GM18867 (cell line): ENCODE measurements at regions not wholly inside any gene's neighbourhood (a gene's known extent, or its start where the extent isn't known, plus 50 kb on each side); places are given as distances from the start of the nearest gene placed in this dataset.

Source experiments
- ATAC-seq: cut with Tn5 transposase; IDR thresholded peaks from one replicate; pipeline ENCODE4 v1.9.1; 2021; ENCODE audit warnings: mild to moderate bottlenecking, moderate library complexity; ENCODE audit not compliant: unreplicated experiment

DNA sequence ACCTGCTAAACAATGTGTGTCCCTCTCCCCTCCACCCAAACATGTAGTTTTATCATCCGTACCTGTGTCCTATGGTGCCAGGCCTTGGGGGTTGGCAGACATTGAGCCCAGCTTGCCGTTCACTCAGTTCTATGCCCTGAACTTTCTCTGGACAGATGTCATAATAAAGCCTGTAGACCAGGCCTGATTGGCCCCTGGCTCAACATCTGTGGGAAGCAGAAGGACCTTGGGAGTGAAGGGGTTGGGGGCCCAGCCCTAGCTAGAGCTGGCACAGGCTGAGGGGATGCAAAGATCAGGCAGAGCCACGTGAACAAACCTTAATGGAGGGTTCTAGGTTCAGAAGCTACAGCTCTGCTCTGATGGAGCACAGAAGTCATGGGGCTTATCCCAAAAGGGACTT is 600.6 kb downstream of the BUD13 start:
- ATAC-seq = no peak

DNA sequence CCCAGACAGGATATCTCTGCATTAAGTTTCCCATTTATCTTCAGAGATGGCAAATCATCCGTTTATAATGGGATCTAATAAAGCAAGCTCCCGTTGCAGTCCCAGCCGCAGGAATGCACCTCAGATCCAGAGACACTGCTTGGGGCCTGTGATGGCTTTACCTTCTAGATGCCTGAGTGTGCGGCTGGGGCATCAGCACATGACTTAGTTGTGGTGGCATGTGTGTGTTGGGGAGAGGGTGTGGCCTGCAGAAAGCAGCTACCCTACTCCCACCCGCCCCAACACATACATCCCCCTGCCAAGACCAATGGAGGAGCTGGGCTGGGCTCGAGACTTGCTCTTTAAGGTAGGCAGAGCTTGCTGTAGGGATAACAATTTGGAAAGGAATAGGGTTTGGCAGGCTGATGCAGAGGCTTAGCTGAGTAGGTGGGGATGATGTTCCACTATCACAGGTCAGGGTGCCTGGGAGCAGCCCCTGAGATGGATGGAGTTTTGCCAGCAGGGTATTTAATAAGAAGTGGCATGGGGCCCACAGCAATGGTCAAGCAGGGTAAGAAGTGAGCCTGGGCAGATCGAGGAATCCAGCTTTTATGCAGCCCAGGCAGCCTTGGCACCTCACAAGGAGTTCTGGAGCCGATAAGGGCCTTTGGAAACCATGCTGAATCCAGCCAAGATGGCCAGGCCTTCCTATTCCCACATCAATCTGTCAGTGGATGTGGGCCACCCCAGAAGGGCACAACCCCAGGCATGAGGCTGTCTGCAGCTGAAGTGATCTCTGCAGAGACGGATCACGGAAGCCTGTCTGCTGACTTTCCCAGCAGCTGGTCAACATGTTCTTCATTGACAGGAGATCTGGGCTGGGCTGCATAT is 601.3 kb downstream of the BUD13 start:
- ATAC-seq = no peak

DNA sequence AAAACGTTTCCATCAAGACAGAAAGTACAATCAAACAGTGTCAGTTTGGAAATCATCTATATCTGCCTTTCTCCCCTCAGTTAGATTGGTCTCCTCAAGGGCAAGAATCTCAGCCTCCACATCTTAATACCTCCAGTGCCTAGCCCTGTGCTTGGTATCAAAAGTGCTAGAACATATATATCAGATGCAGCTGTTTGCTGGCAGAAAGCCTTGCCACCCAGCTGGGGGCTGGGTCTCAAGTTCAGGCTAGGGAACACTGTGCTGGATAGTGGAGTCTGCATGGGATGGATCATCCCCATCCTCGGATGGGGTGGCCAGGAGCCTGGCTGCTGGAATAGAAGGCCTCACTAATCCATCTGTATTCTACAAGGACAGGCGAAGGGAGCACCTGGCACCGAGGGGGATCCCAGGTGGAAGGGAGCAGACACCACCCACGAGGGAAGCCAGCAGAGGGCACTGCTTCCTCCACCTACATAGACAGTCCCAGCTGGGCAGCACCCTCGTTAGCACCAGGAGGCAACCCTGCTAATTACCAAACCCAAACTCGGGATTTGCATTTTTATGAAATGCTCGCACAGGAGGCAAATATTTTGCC is 602.2 kb downstream of the BUD13 start:
- ATAC-seq = no peak

DNA sequence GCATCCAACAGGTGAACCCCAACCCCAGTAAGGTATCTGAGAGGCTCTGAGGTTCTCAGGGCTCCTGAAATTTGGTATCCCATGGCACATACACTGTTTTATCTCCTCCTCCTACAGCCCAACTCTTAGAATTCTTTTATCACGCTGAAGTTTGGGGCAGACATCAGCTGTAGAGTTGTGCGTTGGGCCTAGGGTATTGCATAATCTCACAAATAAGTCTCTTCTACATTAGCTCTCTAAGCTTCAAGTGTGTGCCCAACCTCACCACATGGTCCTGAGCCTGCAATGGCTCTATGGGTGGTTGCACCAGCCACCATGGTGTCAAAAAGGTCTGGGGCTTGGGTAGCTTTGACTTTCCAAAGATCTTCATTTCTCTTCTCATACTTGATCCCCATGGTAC is 603.0 kb downstream of the BUD13 start:
- no peak for ATAC-seq

DNA sequence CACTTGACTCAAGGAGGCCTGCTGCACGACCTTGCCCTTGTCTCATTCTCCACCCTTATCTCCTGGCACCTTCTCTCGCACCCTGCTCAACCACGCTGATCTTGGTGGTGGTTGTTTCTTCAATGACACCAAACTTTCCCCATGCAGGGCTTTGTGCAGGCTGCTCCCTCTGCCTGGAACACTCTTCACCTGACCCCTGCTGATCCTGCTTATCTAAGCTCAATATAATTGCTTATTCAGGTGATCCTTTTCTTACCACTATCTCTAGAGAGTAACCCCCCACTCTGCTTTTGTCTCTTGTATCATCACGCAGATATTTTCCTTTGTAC is 604.4 kb downstream of the BUD13 start:
- no peak for ATAC-seq

DNA sequence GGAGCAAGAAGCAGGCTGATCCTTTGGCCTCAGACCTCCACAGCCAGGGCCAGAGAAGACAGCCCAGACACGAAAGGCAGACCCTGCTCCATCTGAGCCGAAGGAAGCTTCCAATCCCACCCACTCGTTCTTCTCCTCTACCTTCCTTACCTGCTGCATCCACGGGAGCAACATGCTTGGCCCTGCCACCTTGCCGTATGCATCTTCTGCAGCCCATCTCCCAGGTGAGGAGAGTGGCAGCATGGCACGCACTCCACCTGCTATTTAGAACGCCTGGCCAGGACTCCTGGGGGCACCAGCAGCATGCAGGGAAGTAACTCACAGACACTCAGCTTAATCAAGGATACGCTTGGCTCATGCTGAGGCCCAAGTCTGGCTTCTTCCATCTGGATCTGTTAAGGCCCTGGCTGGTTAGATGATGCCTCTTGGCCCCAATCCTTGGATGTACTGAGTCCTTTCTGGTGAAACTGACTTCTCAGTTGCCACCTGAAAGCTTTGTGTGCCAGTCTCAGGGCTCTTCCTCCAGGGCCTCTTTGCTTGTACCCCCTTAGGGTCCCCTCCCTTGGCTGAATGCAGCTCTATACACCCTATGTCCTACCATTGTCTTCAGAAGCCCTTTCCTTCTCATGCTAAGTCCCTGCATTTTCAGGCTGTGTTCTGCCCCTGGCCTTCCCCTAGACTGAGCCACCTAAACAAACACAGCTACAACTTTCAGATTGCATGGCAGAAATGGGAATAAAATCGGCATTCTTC is 604.9 kb downstream of the BUD13 start:
- ATAC-seq = no peak

DNA sequence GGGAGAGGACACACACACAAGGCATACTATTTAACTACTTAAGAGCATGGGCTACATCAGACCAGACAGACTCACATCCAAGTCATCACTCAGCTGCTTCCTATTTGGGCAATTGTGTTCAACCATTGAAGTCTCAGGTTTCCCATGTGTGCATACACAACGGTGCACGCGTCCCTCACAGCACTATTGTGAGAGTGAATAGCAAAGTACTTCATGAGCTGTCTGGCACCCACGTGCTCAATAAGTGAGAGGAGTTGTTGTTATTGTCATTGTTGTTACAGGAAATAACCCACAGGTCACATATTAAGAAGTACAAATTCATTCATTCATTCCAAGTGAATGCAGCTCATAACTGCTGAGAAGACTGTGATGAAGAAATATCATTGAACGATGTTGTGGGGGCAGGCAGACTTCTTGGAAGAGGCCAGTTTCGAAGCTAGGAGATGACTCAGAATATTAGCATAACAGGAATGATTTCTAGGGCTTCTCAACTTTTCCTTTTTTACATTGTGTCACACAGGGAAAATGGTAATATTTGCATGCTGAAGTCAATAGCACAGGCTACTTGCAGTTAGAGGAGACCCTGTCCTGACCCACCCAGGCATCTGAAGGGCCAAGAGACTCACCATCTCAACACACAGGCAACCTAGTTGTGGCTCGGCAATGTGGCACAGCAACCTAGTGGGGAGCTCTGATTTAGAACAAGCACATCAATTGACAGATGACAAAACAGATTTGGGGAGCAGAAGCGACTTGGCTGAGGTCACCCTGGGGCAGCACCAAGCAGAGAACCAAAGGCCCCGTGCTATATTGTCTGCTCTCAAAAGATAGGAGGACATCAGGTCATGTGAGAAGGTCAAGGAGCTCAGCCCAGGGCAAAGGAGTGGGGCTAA is 606.0 kb downstream of the BUD13 start:
- ATAC-seq = no peak

DNA sequence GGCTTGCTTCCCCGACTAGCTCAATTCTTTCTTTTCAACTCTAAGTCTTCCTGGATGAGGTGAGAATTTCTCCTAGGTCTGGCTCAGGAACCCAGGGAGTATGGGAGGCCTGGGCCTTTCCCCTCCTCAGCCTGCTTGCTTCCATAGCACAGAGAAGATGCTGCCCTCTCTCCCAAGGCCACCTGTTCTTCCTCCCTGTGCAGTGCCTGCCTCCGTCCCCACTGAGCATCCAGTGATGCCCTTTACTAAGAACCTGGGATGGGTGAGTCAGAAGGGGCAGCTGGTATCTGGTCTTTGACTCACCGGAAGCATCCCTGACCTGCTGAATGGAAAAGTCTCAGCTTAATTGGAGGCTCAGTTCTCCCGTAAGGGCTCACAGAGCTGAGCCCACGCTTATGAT is 607.9 kb downstream of the BUD13 start:
- ATAC-seq = no peak

DNA sequence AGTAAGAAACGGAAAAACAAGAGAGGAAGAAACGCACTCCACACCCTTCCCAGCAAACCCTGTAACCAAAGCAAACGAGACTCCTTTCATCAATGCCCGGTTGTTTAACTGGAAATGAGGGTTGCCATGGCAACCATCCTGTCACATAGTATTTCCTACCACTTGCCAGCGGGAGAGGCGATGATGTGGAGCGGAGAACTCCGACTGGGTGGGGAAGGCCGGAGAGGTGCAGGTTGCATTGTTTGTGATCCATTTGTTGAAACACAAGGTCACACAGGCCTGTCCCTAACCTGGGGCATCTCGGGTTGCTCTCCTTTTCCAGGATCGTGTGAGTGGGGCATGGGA is 609.9 kb downstream of the BUD13 start:
- ATAC-seq = no peak

DNA sequence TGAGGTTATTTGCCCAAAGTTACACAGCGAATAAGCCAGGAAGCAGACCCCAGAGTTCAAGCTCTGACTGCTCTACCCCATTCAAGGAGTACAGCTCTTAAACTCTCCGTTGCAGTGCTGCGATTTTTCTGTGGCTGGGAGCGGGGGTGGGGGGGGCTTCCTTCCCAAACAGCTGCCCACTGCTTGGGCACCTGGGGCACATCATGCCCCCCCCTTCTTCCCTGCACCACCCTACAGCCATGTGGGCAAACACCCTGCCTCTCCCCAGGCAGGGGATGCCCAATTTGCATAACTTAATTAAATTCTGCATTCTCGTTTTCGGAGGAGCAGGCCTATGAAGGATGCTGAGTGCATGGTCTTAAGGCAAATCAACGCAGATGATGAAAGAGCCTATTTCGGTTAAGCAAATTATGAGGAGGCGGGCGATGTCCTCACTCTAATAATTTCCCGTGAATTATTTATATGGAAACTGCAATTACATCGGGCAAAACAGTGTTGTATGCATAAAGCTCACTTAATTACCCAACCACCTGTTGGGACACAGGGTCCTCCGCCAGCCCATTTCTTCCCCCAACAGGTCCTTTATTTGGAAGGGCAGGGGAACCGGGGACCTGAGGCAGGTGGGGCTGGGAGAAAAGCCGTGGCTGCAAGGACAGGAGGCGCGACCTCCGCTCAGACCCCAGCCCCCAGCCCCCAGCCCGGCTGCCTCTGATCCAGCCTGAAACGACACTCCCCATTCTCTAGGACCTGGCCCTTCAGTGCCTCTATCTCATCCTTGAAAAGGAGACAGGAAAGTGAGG is 610.5 kb downstream of the BUD13 start:
- no peak for ATAC-seq

DNA sequence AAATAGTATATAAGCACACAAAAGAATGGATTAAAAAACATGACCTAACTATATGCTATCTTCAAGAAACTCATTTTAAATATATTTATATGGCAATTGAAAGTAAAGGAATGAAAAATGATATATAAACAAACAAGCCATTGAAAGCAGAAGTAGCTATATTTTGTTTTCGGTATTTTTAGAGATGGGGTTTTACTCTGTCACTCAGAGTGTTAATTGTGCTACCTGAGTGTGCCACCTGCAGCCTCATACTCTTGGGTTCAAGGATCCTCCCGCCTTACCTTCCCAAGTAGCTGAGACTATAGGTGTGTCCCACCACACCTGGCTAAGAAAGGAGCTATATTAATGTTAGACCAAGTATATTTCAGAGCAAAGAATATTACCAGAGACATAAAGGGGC is 624.1 kb downstream of the BUD13 start:
- ATAC-seq = no peak

DNA sequence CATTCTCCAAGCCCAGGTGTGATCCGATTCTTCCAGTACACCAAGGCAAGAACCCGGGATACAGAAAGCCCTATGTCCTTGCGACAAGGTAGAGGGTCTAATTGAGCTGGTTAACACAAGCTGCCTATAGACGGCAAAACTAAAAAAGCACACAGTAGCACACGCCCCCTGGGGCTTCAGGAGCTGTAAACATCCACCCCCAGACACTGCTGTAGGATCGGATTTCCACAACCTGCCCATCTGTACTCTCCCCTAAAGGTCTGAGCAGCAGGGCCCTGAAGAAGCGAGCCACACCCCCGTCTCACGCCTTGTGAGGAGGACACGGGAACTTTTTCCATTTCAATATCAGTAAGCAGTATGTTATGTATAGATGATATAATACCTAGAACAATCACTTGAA is 624.7 kb downstream of the BUD13 start:
- ATAC-seq = no peak

DNA sequence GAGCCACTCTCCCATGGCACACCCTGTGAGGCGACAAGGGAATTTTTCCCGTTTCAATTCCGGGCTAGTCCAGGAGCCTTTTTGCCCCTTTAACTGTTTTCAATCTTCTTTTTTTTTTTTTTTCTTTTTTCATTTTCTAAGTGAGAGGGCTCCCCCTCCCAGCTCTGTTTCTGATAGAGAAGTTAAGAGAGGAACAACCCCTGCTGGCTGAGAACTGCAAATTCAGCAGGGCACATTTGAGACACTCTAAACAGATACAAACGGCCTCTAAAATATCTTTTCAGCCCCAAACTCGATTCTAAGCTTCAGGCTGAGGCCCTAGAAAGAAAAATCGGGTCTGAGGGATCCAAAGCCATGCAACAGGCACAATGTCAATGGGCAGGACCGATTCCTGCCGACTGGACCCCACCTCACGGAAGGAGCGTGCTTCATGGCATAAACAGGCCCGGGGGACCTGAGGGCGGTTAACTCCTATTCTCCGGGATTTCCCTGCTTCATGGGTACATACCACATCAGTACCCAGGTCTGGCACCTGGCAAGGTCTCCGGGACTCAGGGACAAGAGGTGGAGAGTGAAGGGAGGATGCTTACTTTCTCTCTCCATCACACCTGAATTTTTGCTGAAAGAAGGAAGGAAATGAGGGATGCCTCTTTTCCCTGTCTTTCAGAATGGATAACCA is 627.5 kb downstream of the BUD13 start:
- ATAC-seq = no peak

DNA sequence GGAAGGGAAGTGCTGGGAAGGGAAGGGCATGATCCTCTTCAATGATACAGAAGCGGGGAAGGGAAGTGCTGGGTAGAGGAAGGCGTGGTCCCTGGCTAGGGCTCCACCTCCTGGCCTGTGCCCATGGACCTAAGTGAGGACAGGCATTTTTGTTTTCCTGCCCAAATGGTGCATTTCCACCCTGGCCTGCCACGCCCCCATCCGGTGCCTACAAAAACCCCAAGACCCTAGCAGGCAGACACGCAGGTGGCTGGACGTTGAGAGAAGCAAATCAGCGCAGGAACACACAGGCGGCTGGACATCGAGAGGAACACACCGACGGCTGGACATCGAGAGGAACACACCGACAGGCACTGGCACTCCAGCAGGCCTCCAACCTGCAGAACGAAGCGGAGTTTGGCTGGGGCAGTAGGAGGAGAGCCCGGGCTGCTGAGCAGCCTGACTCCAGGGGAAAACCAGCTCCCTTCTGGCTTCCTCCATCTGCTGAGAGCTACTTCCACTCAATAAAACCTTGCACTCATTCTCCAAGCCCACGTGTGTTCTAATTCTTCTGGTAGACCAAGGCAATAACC is 628.3 kb downstream of the BUD13 start:
- no peak for ATAC-seq

DNA sequence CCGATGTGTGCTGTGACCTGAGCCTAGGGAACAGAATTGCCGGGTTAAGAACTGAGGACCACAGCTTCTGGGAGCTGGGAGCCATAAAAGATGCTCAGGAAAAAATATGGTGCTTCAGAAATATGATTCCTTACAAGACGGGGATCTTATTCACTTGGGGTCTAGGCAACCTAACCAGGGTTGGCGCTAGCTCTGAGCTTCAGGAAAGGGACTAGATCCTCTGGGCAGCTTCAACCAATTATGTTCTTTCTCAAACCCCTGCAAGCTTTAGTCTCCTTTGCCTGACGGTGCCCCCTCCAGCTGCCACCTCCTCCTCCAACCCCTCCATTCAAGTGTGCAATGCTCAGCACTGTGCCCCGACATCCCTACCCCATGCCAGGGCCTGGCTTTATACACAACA is 634.1 kb upstream of the CADM1 start:
- ATAC-seq = no peak

DNA sequence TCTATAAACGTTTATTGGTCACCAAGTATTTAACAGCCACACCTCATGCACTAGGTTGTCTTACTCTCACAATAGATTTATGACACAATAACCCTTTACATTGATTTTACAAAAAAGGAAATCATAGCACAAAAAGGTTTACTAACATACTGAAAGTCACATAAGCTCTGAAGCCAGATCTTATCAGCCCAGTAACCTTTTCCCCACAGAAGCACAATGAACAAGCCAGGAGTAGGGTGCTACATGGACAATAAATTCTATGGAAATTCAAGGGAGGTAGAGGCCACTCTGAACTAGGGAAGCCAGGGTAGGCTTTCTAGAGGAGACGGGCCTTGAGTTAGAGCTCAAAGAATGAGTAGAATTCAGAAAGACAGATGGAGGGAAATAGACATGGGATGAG is 633.5 kb upstream of the CADM1 start:
- ATAC-seq = no peak

DNA sequence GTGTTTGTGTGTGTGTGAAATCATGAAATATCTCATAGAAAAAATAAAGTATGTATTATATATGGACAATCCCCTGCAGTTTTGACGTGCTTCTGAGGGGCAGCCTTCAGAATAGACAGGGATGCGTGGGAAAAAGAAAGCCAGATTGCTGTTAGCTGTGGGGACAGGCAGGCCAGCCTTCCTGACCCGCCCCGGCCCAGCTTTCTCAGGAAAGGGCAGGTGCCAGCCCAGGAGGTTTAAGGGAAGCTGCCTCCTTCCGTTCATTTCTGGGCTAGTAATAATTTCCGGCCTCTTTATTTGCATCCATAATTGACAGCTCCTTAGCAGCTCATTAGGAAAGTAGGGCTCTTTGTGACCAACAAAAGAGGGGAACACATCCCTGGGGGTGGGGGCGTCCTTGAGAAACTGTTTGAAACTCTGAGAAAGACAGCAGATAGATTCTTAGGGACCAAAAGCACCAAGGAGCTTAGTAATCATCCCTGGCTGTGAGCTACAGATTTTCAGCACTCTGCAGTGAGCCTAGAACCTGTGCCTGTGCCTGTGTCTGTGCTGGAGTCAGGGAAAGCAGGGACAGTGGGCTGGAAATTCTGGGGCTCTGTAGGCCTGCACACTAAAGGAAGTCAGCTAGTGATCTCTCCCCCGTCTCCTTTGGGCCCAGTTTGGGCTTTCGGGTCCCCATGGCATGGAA is 632.9 kb upstream of the CADM1 start:
- ATAC-seq = no peak

DNA sequence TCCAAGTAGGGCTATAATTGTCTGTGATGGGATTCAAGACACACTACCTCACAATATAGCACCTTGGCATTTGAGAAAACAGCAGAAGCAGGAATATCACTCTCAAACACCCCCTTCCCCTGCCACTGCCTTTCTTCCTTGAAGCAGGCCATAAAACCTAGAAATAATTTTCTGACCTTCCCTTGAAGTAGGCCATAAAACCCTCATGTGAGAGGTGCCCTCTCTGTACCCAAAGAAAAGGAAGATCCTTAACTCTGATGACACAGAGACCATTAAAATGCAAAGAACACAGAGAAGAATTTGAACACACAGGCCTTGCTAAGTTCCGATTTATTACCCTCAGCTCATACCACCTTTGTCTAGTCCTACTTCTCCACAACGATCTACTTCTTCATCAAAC is 631.7 kb upstream of the CADM1 start:
- no peak for ATAC-seq

DNA sequence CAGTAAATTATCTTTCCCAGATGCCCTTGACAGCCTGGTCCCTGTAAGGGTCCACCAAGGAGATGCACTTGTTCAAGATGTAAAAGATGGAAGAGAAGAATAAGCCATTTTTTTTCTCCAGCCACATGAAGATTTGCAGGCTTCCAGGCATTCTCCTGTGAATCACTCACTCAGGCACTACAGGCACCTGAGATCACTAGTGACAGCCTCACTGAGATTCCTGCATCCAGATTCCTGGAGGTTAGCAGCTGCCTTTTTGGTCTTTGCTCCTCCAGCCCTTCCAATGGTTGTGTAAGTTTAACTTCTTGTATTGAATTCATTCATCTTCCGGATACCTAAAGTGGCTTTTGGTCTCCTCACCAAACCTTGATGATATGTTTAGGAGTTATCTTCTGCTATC is 630.2 kb upstream of the CADM1 start:
- no peak for ATAC-seq
